ENCODE measurements at regions not wholly inside any gene's neighbourhood (a gene's known extent, or its start where the extent isn't known, plus 50 kb on each side); places are given as distances from the start of the nearest gene placed in this dataset.

GRCh38 chr17:71709271-71709890 lies 411.4 kb upstream of the SOX9 start:
- in situ Hi-C loops (cut with HindIII; ENCODE audit: low sequenced_read_pairs), result no loop called here

GRCh38 chr17:71709946-71710345 lies 410.9 kb upstream of the SOX9 start:
- in situ Hi-C loops (cut with HindIII; ENCODE audit: low sequenced_read_pairs), result no loop called here

- in situ Hi-C loops (cut with HindIII; ENCODE audit: low sequenced_read_pairs), result no loop called here
Measured at GRCh38 chr17:71710816-71711215, 410.0 kb upstream of the SOX9 start.

GRCh38 chr17:71713846-71714245 lies 407.0 kb upstream of the SOX9 start:
- in situ Hi-C loops (cut with HindIII; ENCODE audit: low sequenced_read_pairs), result no loop called here

GRCh38 chr17:71724339-71724738 lies 396.5 kb upstream of the SOX9 start:
- in situ Hi-C loops (cut with HindIII; ENCODE audit: low sequenced_read_pairs), result no loop called here

- in situ Hi-C loops (cut with HindIII; ENCODE audit: low sequenced_read_pairs), result no loop called here
Measured at GRCh38 chr17:71725811-71726210, 395.0 kb upstream of the SOX9 start.

- in situ Hi-C loops (cut with HindIII; ENCODE audit: low sequenced_read_pairs), result no loop called here
Measured at GRCh38 chr17:71726341-71726740, 394.5 kb upstream of the SOX9 start.

- in situ Hi-C loops (cut with HindIII; ENCODE audit: low sequenced_read_pairs), result no loop called here
Measured at GRCh38 chr17:71727292-71727691, 393.5 kb upstream of the SOX9 start.

GRCh38 chr17:71727723-71728122 lies 393.1 kb upstream of the SOX9 start:
- in situ Hi-C loops (cut with HindIII; ENCODE audit: low sequenced_read_pairs), result no loop called here

GRCh38 chr17:71730871-71731270 lies 389.9 kb upstream of the SOX9 start:
- in situ Hi-C loops (cut with HindIII; ENCODE audit: low sequenced_read_pairs), result no loop called here

- in situ Hi-C loops (cut with HindIII; ENCODE audit: low sequenced_read_pairs), result no loop called here
Measured at GRCh38 chr17:71735893-71736292, 384.9 kb upstream of the SOX9 start.

- in situ Hi-C loops (cut with HindIII; ENCODE audit: low sequenced_read_pairs), result no loop called here
Measured at GRCh38 chr17:71740866-71741265, 380.0 kb upstream of the SOX9 start.

- in situ Hi-C loops (cut with HindIII; ENCODE audit: low sequenced_read_pairs), result no loop called here
Measured at GRCh38 chr17:71741836-71742235, 379.0 kb upstream of the SOX9 start.

- in situ Hi-C loops (cut with HindIII; ENCODE audit: low sequenced_read_pairs), result no loop called here
Measured at GRCh38 chr17:71748872-71749271, 371.9 kb upstream of the SOX9 start.

GRCh38 chr17:71753070-71753469 lies 367.8 kb upstream of the SOX9 start:
- in situ Hi-C loops (cut with HindIII; ENCODE audit: low sequenced_read_pairs), result no loop called here

GRCh38 chr17:71757156-71757555 lies 363.7 kb upstream of the SOX9 start:
- in situ Hi-C loops (cut with HindIII; ENCODE audit: low sequenced_read_pairs), result no loop called here

- in situ Hi-C loops (cut with HindIII; ENCODE audit: low sequenced_read_pairs), result no loop called here
Measured at GRCh38 chr17:71757956-71758355, 362.9 kb upstream of the SOX9 start.

GRCh38 chr17:71759422-71760060 lies 361.3 kb upstream of the SOX9 start:
- in situ Hi-C loops (cut with HindIII; ENCODE audit: low sequenced_read_pairs), result no loop called here

- in situ Hi-C loops (cut with HindIII; ENCODE audit: low sequenced_read_pairs), result no loop called here
Measured at GRCh38 chr17:71760062-71760720, 360.6 kb upstream of the SOX9 start.

- in situ Hi-C loops (cut with HindIII; ENCODE audit: low sequenced_read_pairs), result no loop called here
Measured at GRCh38 chr17:71762526-71762925, 358.3 kb upstream of the SOX9 start.

- in situ Hi-C loops (cut with HindIII; ENCODE audit: low sequenced_read_pairs), result no loop called here
Measured at GRCh38 chr17:71764505-71764904, 356.3 kb upstream of the SOX9 start.

GRCh38 chr17:71765437-71765836 lies 355.4 kb upstream of the SOX9 start:
- in situ Hi-C loops (cut with HindIII; ENCODE audit: low sequenced_read_pairs), result no loop called here

Data from endothelial cell of hepatic sinusoid (primary cell).